Mucosa of rectum (tissue), 2 donors: ENCODE measurements at regions not wholly inside any gene's neighbourhood (a gene's known extent, or its start where the extent isn't known, plus 50 kb on each side); places are given as distances from the start of the nearest gene placed in this dataset.

ENCODE experiments used
- H3K27ac ChIP-seq, 2 donors: one replicate each; pipeline ENCODE4 v1.7.0; 2013; ENCODE audit warnings: inconsistent platforms in 2 of 2, low read depth in 2 of 2, low read length in 2 of 2
- H3K27me3 ChIP-seq, 2 donors: one replicate each; pipeline ENCODE4 v1.7.0; 2013; ENCODE audit warnings: low read length in 2 of 2; ENCODE audit not compliant: control insufficient read depth in 2 of 2, insufficient read depth in 2 of 2
- H3K36me3 ChIP-seq, 2 donors: one replicate each; pipeline ENCODE4 v1.7.0; 2013; ENCODE audit warnings: low read length in 2 of 2; ENCODE audit not compliant: control insufficient read depth in 2 of 2, insufficient read depth in 2 of 2
- H3K4me1 ChIP-seq, 2 donors: one replicate each; pipeline ENCODE4 v1.7.0; 2013; ENCODE audit warnings: low read length in 2 of 2, mild to moderate bottlenecking in 1 of 2; ENCODE audit not compliant: control insufficient read depth in 2 of 2, insufficient read depth in 2 of 2
- H3K4me3 ChIP-seq, 2 donors: one replicate each; pipeline ENCODE4 v1.7.0; 2013; ENCODE audit warnings: low read length in 2 of 2
- H3K9ac ChIP-seq, 2 donors: one replicate each; pipeline ENCODE4 v1.7.0; 2013; ENCODE audit warnings: low read length in 2 of 2, low read depth in 1 of 2, mild to moderate bottlenecking in 1 of 2
- H3K9me3 ChIP-seq, 2 donors: one replicate each; pipeline ENCODE4 v1.7.0; 2013; ENCODE audit warnings: low read length in 2 of 2; ENCODE audit not compliant: control insufficient read depth in 2 of 2
- donor health status: healthy.
- donor health status: Normal muscosa, but diverticular disease.

DNA sequence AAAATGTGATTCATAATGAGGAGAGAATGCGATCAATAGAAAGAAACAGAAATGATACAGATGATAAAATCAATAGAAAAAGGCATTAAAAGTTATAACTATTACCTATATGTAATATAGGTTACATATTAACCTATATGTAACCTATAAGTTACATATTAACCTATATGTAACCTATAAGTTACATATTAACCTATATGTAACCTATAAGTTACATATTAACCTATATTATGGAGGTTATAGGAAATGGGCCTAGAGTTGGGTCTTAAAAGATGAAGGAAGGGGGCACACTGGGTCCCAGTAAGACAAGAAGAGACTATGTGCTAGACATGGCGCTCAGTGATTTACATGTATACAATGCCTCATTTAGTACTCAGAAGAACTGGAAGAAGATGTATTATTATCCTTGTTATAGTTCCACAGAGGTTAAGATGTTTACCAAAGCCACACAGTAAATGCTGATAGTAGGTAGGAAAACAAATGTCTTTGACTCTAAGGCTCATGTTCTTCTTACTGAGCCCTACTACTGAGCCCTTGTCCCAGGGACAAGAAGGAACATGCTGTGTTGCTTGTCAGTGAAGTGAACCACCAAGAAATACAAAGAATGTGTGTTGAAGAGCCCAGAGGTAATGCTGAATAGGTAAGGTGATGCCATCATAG is 444.6 kb upstream of the PLXNA2 start:
- Histone ChIP-seq H3K4me1 (peaks cover 0 to 4% of the 10 kb centered on the region in 2 donors), H3K4me3 (no peak overlapping the region), H3K9me3 (peaks cover 0 to 3% of the 10 kb centered on the region in 2 donors), H3K36me3 (no peaks in the 10 kb centered on the region), H3K27ac (no peak overlapping the region), H3K27me3 (no peaks in the 10 kb centered on the region), H3K9ac (no peak overlapping the region)

DNA sequence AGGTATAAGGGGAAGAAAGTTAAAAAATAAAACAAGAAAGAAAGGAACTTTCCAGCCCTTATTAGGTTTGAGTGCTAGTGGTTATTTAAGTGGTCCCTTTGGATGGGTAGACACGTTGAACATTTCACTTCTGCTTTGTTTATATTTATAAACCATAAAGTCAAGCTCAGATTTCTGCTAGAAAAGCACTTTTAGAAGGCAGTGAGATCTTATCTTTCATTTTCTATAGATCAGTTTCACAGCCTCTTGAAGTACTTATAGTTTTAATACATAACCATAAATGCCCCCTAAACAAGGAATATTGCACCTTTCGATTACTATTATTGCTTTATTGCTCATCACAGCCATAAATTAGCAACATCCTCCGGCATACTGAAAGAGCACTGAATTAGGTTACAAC is 446.8 kb upstream of the PLXNA2 start:
- H3K4me1 ChIP-seq, result peaks cover 0 to 4% of the 10 kb centered on the region in 2 donors
- no peak overlapping the region for H3K9ac ChIP-seq
- H3K9me3 ChIP-seq, result peaks cover 0 to 3% of the 10 kb centered on the region in 2 donors
- H3K27ac ChIP-seq, result no peak overlapping the region
- H3K36me3 ChIP-seq, result no peaks in the 10 kb centered on the region
- no peaks in the 10 kb centered on the region for H3K27me3 ChIP-seq
- no peak overlapping the region for H3K4me3 ChIP-seq

DNA sequence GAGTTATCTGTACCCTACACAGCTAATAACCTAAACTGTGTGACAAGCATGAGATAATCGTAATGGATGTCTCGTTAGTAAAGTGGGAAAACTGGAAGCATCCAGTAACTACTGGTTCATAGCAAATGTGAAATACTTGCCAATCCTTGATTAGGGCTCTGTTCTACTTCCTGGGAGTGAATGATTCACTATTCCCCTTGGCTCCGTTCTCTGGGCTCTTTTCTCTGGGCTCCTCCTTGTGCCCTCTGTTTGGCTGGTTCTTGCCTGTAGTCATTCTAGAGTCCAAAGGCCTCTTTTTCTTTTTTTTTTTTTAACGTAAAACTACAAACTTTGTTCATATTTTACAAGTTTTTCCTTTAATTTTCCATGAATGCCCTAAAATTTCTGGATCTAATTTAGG is 465.8 kb upstream of the PLXNA2 start:
- H3K9ac ChIP-seq, result no peak overlapping the region
- no peaks in the 10 kb centered on the region for H3K36me3 ChIP-seq
- H3K4me3 ChIP-seq, result no peak overlapping the region
- H3K4me1 ChIP-seq, result no peaks in the 10 kb centered on the region
- H3K27me3 ChIP-seq, result no peaks in the 10 kb centered on the region
- H3K27ac ChIP-seq, result no peak overlapping the region
- H3K9me3 ChIP-seq, result no peaks in the 10 kb centered on the region

DNA sequence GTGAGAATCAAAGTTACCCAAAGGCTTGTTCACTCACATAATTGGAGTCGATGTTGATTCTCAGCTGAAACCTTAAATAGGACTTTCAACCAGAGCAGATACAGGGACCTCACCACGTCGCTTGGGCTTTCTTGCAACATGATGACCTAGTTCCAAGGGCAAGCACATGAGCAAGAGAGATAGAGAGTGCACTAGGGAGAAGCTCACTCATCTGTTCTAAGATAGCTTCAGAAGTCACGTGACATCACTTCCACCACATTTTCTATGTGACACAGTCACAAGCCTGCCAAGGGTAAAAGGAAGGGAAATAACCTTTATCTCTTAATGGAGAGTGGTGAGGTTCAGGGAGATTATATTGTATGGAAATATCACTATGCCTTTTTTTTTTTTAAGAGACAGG is 470.1 kb upstream of the PLXNA2 start:
- Histone ChIP-seq H3K36me3 (no peaks in the 10 kb centered on the region), H3K27ac (no peak overlapping the region), H3K9me3 (no peaks in the 10 kb centered on the region), H3K4me3 (no peak overlapping the region), H3K4me1 (no peaks in the 10 kb centered on the region), H3K9ac (no peak overlapping the region), H3K27me3 (no peaks in the 10 kb centered on the region)

DNA sequence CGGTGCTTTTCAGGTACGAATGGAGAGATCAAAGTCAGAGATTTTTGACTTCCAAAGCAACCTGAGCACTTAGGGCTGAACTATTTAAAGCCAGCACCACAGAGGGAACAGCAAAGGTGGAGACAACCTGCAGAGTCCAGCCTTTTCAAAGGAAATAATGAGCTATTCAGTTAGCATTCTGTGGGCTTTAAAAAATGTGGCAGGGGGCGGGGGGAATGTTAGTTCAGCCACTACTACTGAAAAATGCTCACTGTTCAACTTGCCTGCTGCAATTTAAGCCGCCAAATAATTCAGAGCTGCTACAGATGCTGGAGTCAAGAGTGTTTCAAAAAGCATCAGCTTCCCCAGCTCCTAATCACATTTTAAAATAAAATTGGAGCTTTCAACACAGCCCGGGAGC is 473.3 kb upstream of the PLXNA2 start:
- no peaks in the 10 kb centered on the region for H3K36me3 ChIP-seq
- peaks cover 0 to 2% of the 10 kb centered on the region in 2 donors for H3K9me3 ChIP-seq
- no peaks in the 10 kb centered on the region for H3K4me1 ChIP-seq

DNA sequence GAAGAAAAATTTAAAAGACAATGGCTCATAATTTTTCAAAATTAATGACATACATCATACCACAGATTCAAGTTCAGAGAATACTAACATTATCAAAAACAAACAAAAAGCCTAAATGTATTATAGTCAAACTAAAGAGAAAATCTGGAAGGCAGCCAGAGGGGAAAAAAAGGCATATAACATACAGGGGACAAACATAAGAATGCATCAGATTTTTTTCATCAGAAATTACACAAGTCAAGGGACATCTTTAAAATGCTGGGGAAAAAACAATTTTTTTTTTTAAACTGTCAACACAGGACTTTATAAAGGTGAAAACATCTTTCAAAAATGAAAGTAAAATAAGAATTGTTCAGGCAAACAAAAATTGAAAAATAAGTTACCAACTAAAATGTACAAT is 478.4 kb upstream of the PLXNA2 start:
- Histone ChIP-seq H3K27ac (no peak overlapping the region), H3K36me3 (no peaks in the 10 kb centered on the region), H3K4me1 (no peaks in the 10 kb centered on the region), H3K4me3 (no peak overlapping the region), H3K9me3 (peaks cover 0 to 7% of the 10 kb centered on the region in 2 donors), H3K9ac (no peak overlapping the region), H3K27me3 (no peaks in the 10 kb centered on the region)

More for the DNA sequence above, 473.3 kb upstream of the PLXNA2 start:
- Histone ChIP-seq H3K27me3 (no peaks in the 10 kb centered on the region), H3K9ac (no peak overlapping the region), H3K27ac (no peak overlapping the region), H3K4me3 (no peak overlapping the region)

DNA sequence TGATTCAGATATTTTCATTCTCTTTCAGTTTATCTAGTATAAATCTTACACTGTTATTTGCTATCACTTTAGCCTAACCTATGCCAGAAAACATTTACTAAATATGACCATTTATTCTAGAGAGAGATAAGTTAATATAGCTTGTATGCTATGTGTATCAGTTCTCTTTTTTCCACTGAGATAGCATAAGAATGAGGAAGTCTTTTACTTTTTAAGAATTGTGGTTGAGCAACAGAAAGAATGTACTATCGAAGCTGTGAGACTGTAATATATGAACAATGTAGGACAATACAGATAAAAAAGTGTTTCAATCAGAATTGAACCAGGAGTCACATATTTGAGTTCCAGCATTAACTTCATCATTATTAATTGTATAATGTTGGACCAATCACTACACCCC is 479.9 kb upstream of the PLXNA2 start:
- Histone ChIP-seq H3K27me3 (no peaks in the 10 kb centered on the region), H3K4me3 (no peak overlapping the region), H3K4me1 (no peaks in the 10 kb centered on the region), H3K9ac (no peak overlapping the region), H3K9me3 (peaks cover 0 to 7% of the 10 kb centered on the region in 2 donors), H3K27ac (no peak overlapping the region), H3K36me3 (no peaks in the 10 kb centered on the region)

DNA sequence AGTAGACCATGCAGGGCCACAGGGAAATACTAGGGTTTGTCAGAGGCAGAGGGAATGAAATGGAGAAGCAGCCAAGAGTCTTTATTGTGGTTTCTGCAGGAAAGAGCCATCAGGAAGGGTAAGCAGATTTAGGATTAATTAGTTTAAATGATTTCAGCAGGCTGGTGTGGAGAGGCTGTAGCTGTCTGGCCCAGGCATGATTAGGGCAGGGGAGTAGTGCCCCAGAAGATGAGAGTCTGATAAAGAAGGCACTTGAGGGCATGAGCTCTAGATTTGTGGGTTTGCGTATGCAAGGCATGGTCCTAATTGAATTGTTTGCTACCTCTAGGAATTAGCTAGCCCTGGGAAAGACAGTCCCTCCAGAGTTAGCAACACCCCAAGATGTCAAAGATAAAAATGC is 484.6 kb upstream of the PLXNA2 start:
- no peaks in the 10 kb centered on the region for H3K9me3 ChIP-seq
- no peaks in the 10 kb centered on the region for H3K36me3 ChIP-seq
- no peaks in the 10 kb centered on the region for H3K27me3 ChIP-seq
- no peak overlapping the region for H3K9ac ChIP-seq
- H3K27ac ChIP-seq, result no peak overlapping the region
- no peak overlapping the region for H3K4me3 ChIP-seq
- H3K4me1 ChIP-seq, result no peaks in the 10 kb centered on the region

DNA sequence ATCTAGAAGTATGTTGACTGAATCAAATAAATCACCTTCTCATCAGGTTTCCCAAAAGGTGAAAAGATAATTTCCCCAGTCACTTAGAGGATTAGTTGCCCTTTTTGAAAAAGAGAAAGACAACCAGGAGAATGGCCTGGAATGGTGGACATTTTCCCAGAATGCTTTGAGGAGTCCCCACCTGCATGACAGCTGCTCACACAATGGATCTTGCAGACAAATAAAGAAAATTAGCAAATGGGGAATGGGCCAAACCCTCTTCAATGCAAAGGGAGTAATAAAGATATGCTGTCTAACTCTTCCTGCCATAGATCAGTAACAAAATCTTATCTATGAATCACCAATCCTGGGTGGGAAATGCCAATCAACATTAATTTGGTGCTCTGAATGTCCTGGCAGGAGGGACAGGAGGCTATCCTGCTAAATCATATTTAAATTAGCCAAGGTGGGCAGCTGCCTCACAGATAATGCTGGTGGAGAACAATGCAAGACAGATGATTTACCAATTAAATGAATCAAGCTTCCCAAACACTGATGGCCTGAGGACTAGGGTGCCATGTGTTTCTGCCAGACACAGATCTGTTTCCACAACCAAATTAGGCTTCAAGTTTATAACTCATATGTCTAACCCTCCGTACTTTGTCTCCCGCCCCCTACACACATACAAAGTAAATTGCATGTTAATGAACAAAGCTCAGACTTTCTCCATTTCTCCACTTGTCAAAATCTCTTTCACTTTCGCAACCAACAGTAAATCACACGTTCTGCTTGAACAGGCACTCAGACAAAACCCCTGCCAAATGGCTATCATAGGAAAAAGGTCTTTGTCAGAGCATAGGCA is 488.0 kb upstream of the PLXNA2 start:
- Histone ChIP-seq H3K9me3 (no peaks in the 10 kb centered on the region), H3K9ac (no peak overlapping the region), H3K4me3 (peak overlapping the region in 1 of 2 donors; percentile 51), H3K27ac (no peak overlapping the region), H3K27me3 (no peaks in the 10 kb centered on the region), H3K36me3 (no peaks in the 10 kb centered on the region), H3K4me1 (no peaks in the 10 kb centered on the region)

DNA sequence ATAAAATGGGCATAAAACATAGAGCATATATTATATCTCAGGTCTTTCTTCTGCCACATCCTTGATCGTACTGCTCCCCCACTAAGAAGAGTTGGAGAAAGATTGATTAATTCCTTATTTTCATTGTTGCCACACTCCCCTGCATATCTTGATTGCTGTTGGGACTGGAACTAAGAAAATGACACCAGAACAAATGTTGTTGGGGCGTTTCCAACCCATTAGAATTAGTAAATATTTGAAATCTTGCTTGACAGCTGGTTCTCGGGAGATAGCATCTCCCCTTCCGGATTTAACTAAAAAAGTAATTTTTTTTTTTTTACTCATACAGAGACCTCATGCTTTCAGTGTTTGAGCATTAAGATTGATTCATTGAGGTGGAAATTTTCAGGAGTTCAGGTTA is 493.0 kb upstream of the PLXNA2 start:
- no peak overlapping the region for H3K9ac ChIP-seq

More for the DNA sequence above, 493.0 kb upstream of the PLXNA2 start:
- H3K4me1 ChIP-seq, result no peaks in the 10 kb centered on the region
- no peak overlapping the region for H3K4me3 ChIP-seq
- H3K36me3 ChIP-seq, result no peaks in the 10 kb centered on the region
- H3K27ac ChIP-seq, result no peak overlapping the region
- H3K9me3 ChIP-seq, result no peaks in the 10 kb centered on the region
- no peaks in the 10 kb centered on the region for H3K27me3 ChIP-seq
